Osteoblast (primary cell): ENCODE measurements at regions not wholly inside any gene's neighbourhood (a gene's known extent, or its start where the extent isn't known, plus 50 kb on each side); places are given as distances from the start of the nearest gene placed in this dataset.

Experiments used
- DNase-seq: peaks from one replicate; pipeline ENCODE4 v3.0.0; 2011; ENCODE audit warnings: low spot score, mixed read lengths; ENCODE audit not compliant: insufficient read length; ENCODE audit errors: missing footprints
- H2AFZ ChIP-seq: 2 replicates; pipeline ENCODE4 v1.6.0; 2011; ENCODE audit warnings: mild to moderate bottlenecking, low read length
- H3K27ac ChIP-seq: 2 replicates; pipeline ENCODE4 v1.5.1; 2011; ENCODE audit warnings: mild to moderate bottlenecking, low read depth, low read length, moderate library complexity
- H3K27me3 ChIP-seq: 2 replicates; pipeline ENCODE4 v1.6.0; 2012; ENCODE audit warnings: mild to moderate bottlenecking, control low read depth, inconsistent platforms, low read length, moderate library complexity; ENCODE audit not compliant: insufficient read depth
- H3K36me3 ChIP-seq: 2 replicates; pipeline ENCODE4 v1.5.1; 2011; ENCODE audit warnings: mild to moderate bottlenecking, low read length, control low read depth, moderate library complexity; ENCODE audit not compliant: insufficient read depth
- H3K4me1 ChIP-seq: 2 replicates; pipeline ENCODE4 v1.5.1; 2011; ENCODE audit warnings: mild to moderate bottlenecking, low read length, control low read depth, moderate library complexity; ENCODE audit not compliant: insufficient read depth
- H3K4me2 ChIP-seq: 2 replicates; pipeline ENCODE4 v1.6.0; 2011; ENCODE audit warnings: mild to moderate bottlenecking, low read length; ENCODE audit not compliant: insufficient read depth
- H3K4me3 ChIP-seq: fragments of 200-600 bp; sonication (generic); 3 replicates; pipeline ENCODE4 v1.5.1; 2012; ENCODE audit warnings: mild to moderate bottlenecking, low read length, inconsistent platforms; ENCODE audit not compliant: insufficient read depth
- H3K79me2 ChIP-seq: 2 replicates; pipeline ENCODE4 v1.6.0; 2012; ENCODE audit warnings: mild to moderate bottlenecking, low read length, control low read depth, inconsistent platforms; ENCODE audit not compliant: insufficient read depth
- H3K9me3 ChIP-seq: 2 replicates; pipeline ENCODE4 v1.5.1; 2011; ENCODE audit warnings: low read depth, low read length, control low read depth
- H4K20me1 ChIP-seq: 2 replicates; pipeline ENCODE4 v1.6.0; 2012; ENCODE audit warnings: mild to moderate bottlenecking, low read length, control low read depth; ENCODE audit not compliant: insufficient read depth
- TF ChIP-seq, protein P1 (sequence below): IDR thresholded peaks from 2 replicates; pipeline ENCODE4 v1.5.1; 2011; ENCODE audit warnings: mild to moderate bottlenecking, low read depth, low read length, moderate library complexity; ENCODE audit errors: extremely low read depth

GRCh38 chr22:22133910-22134309, 110.7 kb upstream of the VPREB1 start:
- H3K79me2 ChIP-seq, result no peaks in the 10 kb centered on the region
- no peak overlapping the region for H2AFZ ChIP-seq
- H3K36me3 ChIP-seq, result no peaks in the 10 kb centered on the region
- no peaks in the 10 kb centered on the region for H3K4me1 ChIP-seq
- no peak overlapping the region for H3K4me3 ChIP-seq
- TF ChIP-seq, protein P1, sequence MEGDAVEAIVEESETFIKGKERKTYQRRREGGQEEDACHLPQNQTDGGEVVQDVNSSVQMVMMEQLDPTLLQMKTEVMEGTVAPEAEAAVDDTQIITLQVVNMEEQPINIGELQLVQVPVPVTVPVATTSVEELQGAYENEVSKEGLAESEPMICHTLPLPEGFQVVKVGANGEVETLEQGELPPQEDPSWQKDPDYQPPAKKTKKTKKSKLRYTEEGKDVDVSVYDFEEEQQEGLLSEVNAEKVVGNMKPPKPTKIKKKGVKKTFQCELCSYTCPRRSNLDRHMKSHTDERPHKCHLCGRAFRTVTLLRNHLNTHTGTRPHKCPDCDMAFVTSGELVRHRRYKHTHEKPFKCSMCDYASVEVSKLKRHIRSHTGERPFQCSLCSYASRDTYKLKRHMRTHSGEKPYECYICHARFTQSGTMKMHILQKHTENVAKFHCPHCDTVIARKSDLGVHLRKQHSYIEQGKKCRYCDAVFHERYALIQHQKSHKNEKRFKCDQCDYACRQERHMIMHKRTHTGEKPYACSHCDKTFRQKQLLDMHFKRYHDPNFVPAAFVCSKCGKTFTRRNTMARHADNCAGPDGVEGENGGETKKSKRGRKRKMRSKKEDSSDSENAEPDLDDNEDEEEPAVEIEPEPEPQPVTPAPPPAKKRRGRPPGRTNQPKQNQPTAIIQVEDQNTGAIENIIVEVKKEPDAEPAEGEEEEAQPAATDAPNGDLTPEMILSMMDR, result no peak
- H3K4me2 ChIP-seq, result no peak overlapping the region
- H3K27ac ChIP-seq, result no peak overlapping the region
- H3K27me3 ChIP-seq, result peaks cover 38% of the 10 kb centered on the region
- no peaks in the 10 kb centered on the region for H3K9me3 ChIP-seq
- no peaks in the 10 kb centered on the region for H4K20me1 ChIP-seq
- DNase-seq, result no peak

GRCh38 chr22:22130953-22131608, 113.5 kb upstream of the VPREB1 start:
- no peak overlapping the region for H2AFZ ChIP-seq
- no peak overlapping the region for H3K27ac ChIP-seq
- H3K4me1 ChIP-seq, result no peaks in the 10 kb centered on the region
- H3K27me3 ChIP-seq, result peaks cover 16% of the 10 kb centered on the region
- no peaks in the 10 kb centered on the region for H3K9me3 ChIP-seq
- H3K4me2 ChIP-seq, result no peak overlapping the region
- no peaks in the 10 kb centered on the region for H4K20me1 ChIP-seq
- no peaks in the 10 kb centered on the region for H3K79me2 ChIP-seq
- H3K36me3 ChIP-seq, result no peaks in the 10 kb centered on the region
- no peak for DNase-seq
- TF ChIP-seq, protein P1, result no peak
- no peak overlapping the region for H3K4me3 ChIP-seq

DNA sequence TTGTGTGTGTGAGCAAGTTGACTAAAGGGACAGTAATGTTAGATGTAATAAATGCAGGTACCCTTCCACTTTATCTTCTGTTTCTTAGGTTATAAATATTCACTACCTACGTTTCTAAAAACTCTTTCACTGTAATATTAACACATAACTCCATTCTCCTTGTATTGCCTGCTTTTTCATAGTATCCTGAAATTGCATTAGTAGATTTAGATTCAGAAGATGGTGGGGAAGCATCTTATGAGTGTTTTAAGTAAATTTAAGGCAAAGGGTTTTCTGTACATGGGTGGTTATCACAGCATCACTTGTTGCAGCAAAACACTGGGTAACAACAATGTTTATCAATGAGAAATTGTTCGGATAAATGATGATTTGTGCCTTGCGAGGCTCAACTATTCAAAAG, 115.2 kb upstream of the VPREB1 start:
- Histone ChIP-seq H3K27me3 (peaks cover 7% of the 10 kb centered on the region), H3K4me3 (no peak overlapping the region), H2AFZ (no peak overlapping the region), H3K79me2 (no peaks in the 10 kb centered on the region), H4K20me1 (no peaks in the 10 kb centered on the region), H3K36me3 (no peaks in the 10 kb centered on the region), H3K27ac (no peak overlapping the region), H3K4me2 (no peak overlapping the region), H3K9me3 (no peaks in the 10 kb centered on the region), H3K4me1 (no peaks in the 10 kb centered on the region)
- TF ChIP-seq, protein P1, result no peak
- DNase-seq, result no peak

- Histone ChIP-seq H3K4me3 (no peak overlapping the region), H3K79me2 (no peaks in the 10 kb centered on the region), H3K27ac (no peak overlapping the region), H3K4me2 (no peak overlapping the region), H3K4me1 (no peaks in the 10 kb centered on the region), H2AFZ (no peak overlapping the region), H3K9me3 (no peaks in the 10 kb centered on the region), H3K36me3 (no peaks in the 10 kb centered on the region), H3K27me3 (peaks cover 4% of the 10 kb centered on the region), H4K20me1 (no peaks in the 10 kb centered on the region)
- no peak for DNase-seq
- TF ChIP-seq, protein P1, result no peak
Observed at GRCh38 chr22:22128440-22128839, 116.1 kb upstream of the VPREB1 start.
